ENCODE measurements at regions not wholly inside any gene's neighbourhood (a gene's known extent, or its start where the extent isn't known, plus 50 kb on each side); places are given as distances from the start of the nearest gene placed in this dataset.

DNA sequence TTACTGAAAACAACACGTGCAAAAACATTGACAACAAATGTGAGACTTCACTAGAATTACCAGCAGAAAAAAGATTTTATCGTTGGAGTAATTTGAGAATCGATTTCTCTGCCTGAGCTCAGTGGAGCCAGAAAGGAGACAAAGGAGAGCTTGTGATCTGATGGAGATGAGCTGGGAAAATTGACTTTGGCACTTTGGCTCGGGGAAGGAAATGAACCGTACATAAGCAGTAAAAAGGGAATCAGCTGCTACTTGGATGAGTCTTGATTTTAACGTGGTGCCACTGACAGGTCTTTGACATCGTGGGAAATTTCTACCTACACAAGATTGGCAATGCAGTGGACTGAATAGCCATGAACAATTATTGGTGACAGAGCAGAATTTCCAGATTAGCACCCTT lies 244.7 kb upstream of the RPS23 start:
- DNase-seq (no peak), ATAC-seq (ENCODE audit: low FRiP score in 2 of 2) (no peak)
- H3K27me3 ChIP-seq, result no peaks in the 10 kb centered on the region
- H3K4me1 ChIP-seq, result no peaks in the 10 kb centered on the region
- H3K9me3 ChIP-seq, result no peaks in the 10 kb centered on the region
- 70 to 81% methylated on average over 7 of the region's 7 CpGs for WGBS, 2 donors
- no peak overlapping the region for H3K4me3 ChIP-seq
- TF ChIP-seq, protein P1, sequence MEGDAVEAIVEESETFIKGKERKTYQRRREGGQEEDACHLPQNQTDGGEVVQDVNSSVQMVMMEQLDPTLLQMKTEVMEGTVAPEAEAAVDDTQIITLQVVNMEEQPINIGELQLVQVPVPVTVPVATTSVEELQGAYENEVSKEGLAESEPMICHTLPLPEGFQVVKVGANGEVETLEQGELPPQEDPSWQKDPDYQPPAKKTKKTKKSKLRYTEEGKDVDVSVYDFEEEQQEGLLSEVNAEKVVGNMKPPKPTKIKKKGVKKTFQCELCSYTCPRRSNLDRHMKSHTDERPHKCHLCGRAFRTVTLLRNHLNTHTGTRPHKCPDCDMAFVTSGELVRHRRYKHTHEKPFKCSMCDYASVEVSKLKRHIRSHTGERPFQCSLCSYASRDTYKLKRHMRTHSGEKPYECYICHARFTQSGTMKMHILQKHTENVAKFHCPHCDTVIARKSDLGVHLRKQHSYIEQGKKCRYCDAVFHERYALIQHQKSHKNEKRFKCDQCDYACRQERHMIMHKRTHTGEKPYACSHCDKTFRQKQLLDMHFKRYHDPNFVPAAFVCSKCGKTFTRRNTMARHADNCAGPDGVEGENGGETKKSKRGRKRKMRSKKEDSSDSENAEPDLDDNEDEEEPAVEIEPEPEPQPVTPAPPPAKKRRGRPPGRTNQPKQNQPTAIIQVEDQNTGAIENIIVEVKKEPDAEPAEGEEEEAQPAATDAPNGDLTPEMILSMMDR (IDR thresholded peaks at IDR 0.05), result no peak
- TF ChIP-seq POLR2AphosphoS5 (IDR thresholded peaks at IDR 0.05), result no peak
- no peak for TF ChIP-seq EP300 (IDR thresholded peaks at IDR 0.05)
- no peak for TF ChIP-seq POLR2A (IDR thresholded peaks at IDR 0.05)
- no peak overlapping the region for H3K27ac ChIP-seq
- no peaks in the 10 kb centered on the region for H3K36me3 ChIP-seq

DNA sequence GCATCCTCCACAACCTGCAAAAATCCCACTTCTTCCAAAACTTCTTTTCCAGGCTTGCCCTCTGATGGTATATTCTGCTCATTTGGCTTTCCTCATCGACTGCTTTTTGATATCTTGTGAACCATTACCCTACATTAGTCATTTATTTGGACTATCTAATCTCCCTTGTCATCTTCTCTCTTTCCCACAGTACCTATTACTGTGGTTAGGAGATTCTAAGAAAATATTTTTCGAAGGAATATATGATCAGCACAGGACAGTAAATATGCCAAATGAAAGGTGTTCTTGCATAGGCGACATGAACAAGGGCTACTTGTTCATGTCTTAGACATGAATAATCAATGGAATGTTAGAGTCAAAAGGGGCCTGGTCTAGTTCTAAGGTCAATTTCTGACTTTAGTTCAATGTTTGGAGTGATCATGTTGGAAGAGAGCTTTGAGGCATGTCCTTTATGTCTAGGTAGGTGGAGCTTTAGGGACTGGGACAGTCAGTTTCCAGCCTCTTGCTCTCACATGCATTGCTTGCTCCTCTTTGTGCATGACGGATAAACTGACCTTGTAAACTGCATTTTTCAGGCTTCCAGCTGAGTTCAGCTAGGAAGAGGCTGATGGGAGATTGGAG lies 243.4 kb upstream of the RPS23 start:
- H3K36me3 ChIP-seq, result no peaks in the 10 kb centered on the region
- no peak for TF ChIP-seq POLR2AphosphoS5 (IDR thresholded peaks at IDR 0.05)
- no peak for TF ChIP-seq POLR2A (IDR thresholded peaks at IDR 0.05)
- TF ChIP-seq EP300 (IDR thresholded peaks at IDR 0.05), result no peak
- TF ChIP-seq, protein P1 (IDR thresholded peaks at IDR 0.05), result no peak
- H3K4me1 ChIP-seq, result no peaks in the 10 kb centered on the region
- no peak for ATAC-seq (ENCODE audit: low FRiP score in 2 of 2)
- no peak overlapping the region for H3K4me3 ChIP-seq
- no peaks in the 10 kb centered on the region for H3K27me3 ChIP-seq
- DNase-seq, result no peak
- 88 to 93% methylated on average over 4 of the region's 4 CpGs for WGBS, 2 donors
- no peak overlapping the region for H3K27ac ChIP-seq
- H3K9me3 ChIP-seq, result no peaks in the 10 kb centered on the region

DNA sequence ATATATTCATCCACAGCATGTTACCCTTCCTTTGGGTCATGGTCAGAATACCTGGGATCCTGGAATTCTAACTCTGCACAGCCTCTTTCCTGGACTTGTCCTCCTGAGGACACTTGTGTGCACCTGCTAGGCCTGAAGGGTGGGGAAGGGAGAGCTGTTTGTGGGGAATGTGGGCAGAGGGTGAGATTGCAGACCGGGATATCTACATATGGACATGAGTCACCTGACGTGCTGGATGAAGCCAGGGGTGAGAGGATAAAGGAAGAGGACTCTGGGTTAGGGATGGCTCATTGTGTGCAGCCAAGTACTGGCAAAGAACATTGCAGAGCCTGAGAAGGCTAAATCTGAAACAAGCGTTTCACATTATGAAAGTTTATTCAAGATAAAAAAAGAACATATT lies 241.4 kb upstream of the RPS23 start:
- H3K27me3 ChIP-seq, result no peaks in the 10 kb centered on the region
- no peaks in the 10 kb centered on the region for H3K4me1 ChIP-seq
- WGBS, 2 donors, result 86 to 90% methylated on average over 3 of the region's 3 CpGs
- DNase-seq (no peak), ATAC-seq (ENCODE audit: low FRiP score in 2 of 2) (no peak)
- TF ChIP-seq POLR2AphosphoS5 (IDR thresholded peaks at IDR 0.05), result no peak
- TF ChIP-seq, protein P1 (IDR thresholded peaks at IDR 0.05), result no peak
- TF ChIP-seq POLR2A (IDR thresholded peaks at IDR 0.05), result no peak
- TF ChIP-seq EP300 (IDR thresholded peaks at IDR 0.05), result no peak
- no peak overlapping the region for H3K27ac ChIP-seq
- no peak overlapping the region for H3K4me3 ChIP-seq
- no peaks in the 10 kb centered on the region for H3K36me3 ChIP-seq
- no peaks in the 10 kb centered on the region for H3K9me3 ChIP-seq

DNA sequence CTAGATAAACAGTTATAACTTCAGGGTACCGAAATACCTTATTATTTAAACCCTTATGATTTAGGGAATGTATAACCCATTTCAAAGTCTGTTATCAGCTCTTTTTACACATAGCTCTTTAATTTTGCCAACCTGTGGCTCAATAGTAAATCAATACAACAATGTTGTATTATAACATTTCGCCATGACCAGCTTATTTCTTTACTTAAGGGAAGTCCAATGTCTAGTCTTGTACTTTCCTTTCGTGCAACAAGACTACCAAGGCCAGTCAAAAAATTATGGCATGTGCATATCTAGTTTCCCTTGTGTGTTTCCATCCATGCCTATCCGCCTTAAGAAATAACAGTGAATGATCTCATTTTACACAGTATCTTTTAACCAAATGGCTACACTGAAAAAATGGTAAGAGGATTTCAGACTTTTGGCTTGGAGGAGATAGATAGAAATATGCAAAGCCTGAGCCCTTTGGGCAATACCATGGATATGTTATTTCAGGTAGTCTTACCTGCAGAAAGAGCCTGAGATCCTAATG lies 239.5 kb upstream of the RPS23 start:
- no peaks in the 10 kb centered on the region for H3K9me3 ChIP-seq
- H3K36me3 ChIP-seq, result no peaks in the 10 kb centered on the region
- H3K27ac ChIP-seq, result no peak overlapping the region
- no peak for ATAC-seq (ENCODE audit: low FRiP score in 2 of 2)
- no peak overlapping the region for H3K4me3 ChIP-seq
- DNase-seq, result no peak
- TF ChIP-seq, protein P1 (IDR thresholded peaks at IDR 0.05), result no peak
- TF ChIP-seq POLR2A (IDR thresholded peaks at IDR 0.05) (no peak), POLR2AphosphoS5 (IDR thresholded peaks at IDR 0.05) (no peak), EP300 (IDR thresholded peaks at IDR 0.05) (no peak)
- no peaks in the 10 kb centered on the region for H3K4me1 ChIP-seq
- WGBS, 2 donors, result 87% methylated on average over 4 of the region's 4 CpGs
- no peaks in the 10 kb centered on the region for H3K27me3 ChIP-seq

DNA sequence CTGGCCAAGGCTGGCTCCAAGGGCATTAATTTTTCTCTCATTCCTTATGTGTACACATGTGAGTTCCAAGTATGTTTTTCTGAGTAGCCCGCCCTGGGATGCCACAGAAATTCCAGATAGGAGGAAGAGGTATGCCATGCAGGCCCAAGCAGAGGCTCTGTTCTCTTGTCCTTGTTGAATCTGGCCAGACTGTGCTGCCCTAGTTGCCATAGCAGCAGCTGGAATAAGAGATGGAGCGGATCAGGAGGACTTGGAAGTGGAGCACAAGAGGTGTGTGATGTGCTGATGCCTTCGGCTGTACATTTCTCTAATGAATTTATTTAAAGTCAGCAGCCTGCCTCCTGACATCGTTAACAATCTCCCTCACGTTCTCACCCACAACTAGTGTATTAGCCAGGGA lies 235.6 kb upstream of the RPS23 start:
- ATAC-seq (ENCODE audit: low FRiP score in 2 of 2) (no peak), DNase-seq (no peak)
- no peaks in the 10 kb centered on the region for H3K4me1 ChIP-seq
- no peaks in the 10 kb centered on the region for H3K27me3 ChIP-seq
- no peak overlapping the region for H3K4me3 ChIP-seq
- 91 to 92% methylated on average over 5 of the region's 5 CpGs for WGBS, 2 donors
- no peak overlapping the region for H3K27ac ChIP-seq
- H3K9me3 ChIP-seq, result no peaks in the 10 kb centered on the region
- no peak for TF ChIP-seq POLR2A (IDR thresholded peaks at IDR 0.05)
- H3K36me3 ChIP-seq, result no peaks in the 10 kb centered on the region

All from upper lobe of left lung (tissue), 6 donors.